H1 (cell line): ENCODE measurements at regions not wholly inside any gene's neighbourhood (a gene's known extent, or its start where the extent isn't known, plus 50 kb on each side); places are given as distances from the start of the nearest gene placed in this dataset.
A peak's percentile ranks its signal among the peaks of the same experiment; 100 is the strongest.

ENCODE experiments used
- CTCF ChIA-PET: fragments of 300-600 bp; sonication (Branson Sonifier 250); formaldehyde crosslinking; loops from one replicate; lab custom pipeline; 2021; ENCODE audit not compliant: partially characterized antibody; lab: Charles Lee
- POLR2A ChIA-PET: fragments of 300-600 bp; sonication (Branson Sonifier 250); formaldehyde crosslinking; loops from one replicate; lab custom pipeline; 2021; ENCODE audit warnings: inconsistent platforms; ENCODE audit not compliant: partially characterized antibody; lab: Charles Lee
- DNase-seq, 2 experiments: peaks; one replicate each; pipeline versions ENCODE4 v3.0.0 to v3.0.0-alpha.2; 2010 to 2022; ENCODE audit warnings: low spot score in 2 of 2, low read depth in 1 of 2, mixed read lengths in 1 of 2
- FAIRE-seq: peaks from 2 replicates; lab custom pipeline; 2011; peaks lifted over from hg19 to GRCh38; lab: Jason Lieb, UNC
- H2AFZ ChIP-seq: 2 replicates; pipeline ENCODE4 v1.8.1; 2012; ENCODE audit warnings: low read length, inconsistent platforms
- H2AK5ac ChIP-seq: 2 replicates; pipeline ENCODE4 v1.6.1; 2013; ENCODE audit warnings: low read depth, low read length
- H2BK120ac ChIP-seq: replicated peaks from 2 replicates; pipeline ENCODE3; 2013; ENCODE audit warnings: low read depth, low read length, inconsistent platforms
- H2BK12ac ChIP-seq: 2 replicates; pipeline ENCODE4 v1.6.1; 2013; ENCODE audit warnings: low read depth, low read length
- H2BK15ac ChIP-seq: 2 replicates; pipeline ENCODE4 v1.6.1; 2013; ENCODE audit warnings: low read length
- H2BK20ac ChIP-seq: 2 replicates; pipeline ENCODE4 v1.6.1; 2013; ENCODE audit warnings: low read length
- H2BK5ac ChIP-seq: 2 replicates; pipeline ENCODE4 v1.6.1; 2013; ENCODE audit warnings: low read depth, low read length
- H3K14ac ChIP-seq: 2 replicates; pipeline ENCODE4 v1.6.1; 2013; ENCODE audit warnings: inconsistent platforms; ENCODE audit not compliant: insufficient read length
- H3K18ac ChIP-seq: 2 replicates; pipeline ENCODE4 v1.6.1; 2013; ENCODE audit warnings: low read length; ENCODE audit errors: extremely low read depth
- H3K23ac ChIP-seq: 2 replicates; pipeline ENCODE4 v1.6.1; 2013; ENCODE audit warnings: inconsistent platforms; ENCODE audit not compliant: insufficient read length
- H3K23me2 ChIP-seq: 2 replicates; pipeline ENCODE4 v1.6.1; 2013; ENCODE audit warnings: low read depth, low read length
- H3K27ac ChIP-seq: 2 replicates; pipeline ENCODE4 v1.6.1; 2011; ENCODE audit warnings: low read depth, low read length, inconsistent platforms
- H3K27me3 ChIP-seq, 4 experiments: replicated peaks in 1 of 4; 1 replicate in 1 of 4; 2 replicates in 3 of 4; pipeline versions ENCODE4 v1.6.1 to v1.8.1; 2011 to 2013; ENCODE audit warnings: low read length in 3 of 4, mild to moderate bottlenecking in 3 of 4, inconsistent platforms in 2 of 4, mixed read lengths in 2 of 4, moderate library complexity in 1 of 4; ENCODE audit not compliant: control insufficient read depth in 3 of 4, insufficient read depth in 3 of 4; ENCODE audit errors: extremely low read depth in 1 of 4
- H3K36me3 ChIP-seq, 4 experiments: 2 replicates each; pipeline versions ENCODE4 v1.6.1 to v1.8.1; 2011 to 2013; ENCODE audit warnings: mild to moderate bottlenecking in 4 of 4, low read length in 3 of 4, moderate library complexity in 2 of 4, control low read depth in 1 of 4, inconsistent platforms in 1 of 4; ENCODE audit not compliant: insufficient read depth in 4 of 4, control insufficient read depth in 2 of 4
- H3K4ac ChIP-seq: replicated peaks from 2 replicates; pipeline ENCODE3; 2013; ENCODE audit warnings: low read length, low read depth, mixed read lengths, inconsistent platforms; ENCODE audit not compliant: insufficient read length
- H3K4me1 ChIP-seq, 4 experiments: replicated peaks in 1 of 4; 1 replicate in 1 of 4; 2 replicates in 3 of 4; pipeline versions ENCODE4 v1.6.1 to v1.8.1; 2011 to 2013; ENCODE audit warnings: low read length in 3 of 4, inconsistent platforms in 2 of 4, mixed read lengths in 1 of 4; ENCODE audit not compliant: insufficient read depth in 4 of 4, control insufficient read depth in 3 of 4
- H3K4me2 ChIP-seq, 2 experiments: 2 replicates each; pipeline versions ENCODE4 v1.6.1 to v1.8.1; 2011 to 2013; ENCODE audit warnings: low read depth in 2 of 2, low read length in 2 of 2, control low read depth in 1 of 2, inconsistent platforms in 1 of 2, mild to moderate bottlenecking in 1 of 2; ENCODE audit not compliant: insufficient read depth in 1 of 2
- H3K4me3 ChIP-seq, 4 experiments: fragments of 200-600, 300-600 bp in 1 of 4; sonication (generic), shearing (Covaris generic), sonication (Bioruptor Twin) in 1 of 4; 2 replicates each; pipeline versions ENCODE4 v1.5.1 to v1.8.1; 2011 to 2016; ENCODE audit warnings: low read length in 4 of 4, low read depth in 3 of 4, control low read depth in 2 of 4, inconsistent platforms in 2 of 4, mild to moderate bottlenecking in 2 of 4, mixed read lengths in 1 of 4, moderate library complexity in 1 of 4; ENCODE audit not compliant: insufficient read depth in 2 of 4; ENCODE audit errors: extremely low read depth in 1 of 4
- H3K56ac ChIP-seq: replicated peaks from 2 replicates; pipeline ENCODE3; 2013; ENCODE audit warnings: low read depth, mild to moderate bottlenecking, mixed read lengths, low read length, inconsistent platforms; ENCODE audit not compliant: insufficient read length
- H3K79me1 ChIP-seq: 2 replicates; pipeline ENCODE4 v1.6.1; 2013; ENCODE audit warnings: low read depth, low read length, control low read depth
- H3K79me2 ChIP-seq, 2 experiments: 2 replicates each; pipeline versions ENCODE4 v1.6.1 to v1.8.1; 2012 to 2013; ENCODE audit warnings: low read length in 2 of 2, mild to moderate bottlenecking in 2 of 2, inconsistent platforms in 1 of 2; ENCODE audit not compliant: insufficient read depth in 2 of 2, control insufficient read depth in 1 of 2
- H3K9ac ChIP-seq, 4 experiments: replicated peaks in 1 of 4; 1 replicate in 1 of 4; 2 replicates in 3 of 4; pipeline versions ENCODE4 v1.6.1 to v1.8.1; 2011 to 2013; ENCODE audit warnings: low read depth in 3 of 4, low read length in 3 of 4, control low read depth in 2 of 4, mild to moderate bottlenecking in 2 of 4, moderate library complexity in 2 of 4, inconsistent platforms in 1 of 4; ENCODE audit errors: extremely low read depth in 1 of 4
- H3K9me3 ChIP-seq, 2 experiments: 2 replicates each; pipeline versions ENCODE4 v1.6.1 to v1.8.1; 2012 to 2013; ENCODE audit warnings: mild to moderate bottlenecking in 2 of 2, moderate library complexity in 2 of 2, control low read depth in 1 of 2, inconsistent platforms in 1 of 2, low read depth in 1 of 2, low read length in 1 of 2, mixed read lengths in 1 of 2; ENCODE audit not compliant: insufficient read depth in 2 of 2
- H4K20me1 ChIP-seq, 2 experiments: replicated peaks in 1 of 2; 2 replicates each; pipeline versions ENCODE3 to v1.8.1; 2011 to 2013; ENCODE audit warnings: inconsistent platforms in 2 of 2, low read length in 2 of 2, mild to moderate bottlenecking in 1 of 2; ENCODE audit not compliant: insufficient read depth in 2 of 2, control insufficient read depth in 1 of 2
- H4K5ac ChIP-seq: 2 replicates; pipeline ENCODE4 v1.6.1; 2013; ENCODE audit warnings: low read length, low read depth, mixed read lengths, inconsistent platforms; ENCODE audit not compliant: insufficient read length
- H4K8ac ChIP-seq: 2 replicates; pipeline ENCODE4 v1.8.0; 2013; ENCODE audit warnings: mild to moderate bottlenecking, moderate library complexity, low read length, inconsistent platforms; ENCODE audit not compliant: insufficient read depth; ENCODE audit errors: extremely low read depth
- H4K91ac ChIP-seq: replicated peaks from 2 replicates; pipeline ENCODE3; 2013; ENCODE audit warnings: low read length, mixed read lengths, inconsistent platforms; ENCODE audit not compliant: insufficient read length
- BACH1 ChIP-seq: IDR thresholded peaks from 2 replicates; pipeline ENCODE4 v1.6.1; 2012; ENCODE audit warnings: low read length, improper control_type of control experiment
- CTCF ChIP-seq, 3 experiments: IDR thresholded peaks; 1 replicate in 2 of 3; 2 replicates in 1 of 3; pipeline versions ENCODE4 v1.5.1 to v1.6.1; 2011; ENCODE audit warnings: low read length in 3 of 3, mild to moderate bottlenecking in 3 of 3, inconsistent platforms in 2 of 3, low read depth in 1 of 3, moderate library complexity in 1 of 3; ENCODE audit not compliant: insufficient read depth in 1 of 3; ENCODE audit errors: control extremely low read depth in 1 of 3
- HDAC2 ChIP-seq, 2 experiments: fragments of 300-600 bp in 1 of 2; sonication (generic) in 1 of 2; IDR thresholded peaks; 2 replicates each; pipeline ENCODE4 v1.6.1; 2011 to 2012; ENCODE audit warnings: low read depth in 2 of 2, low read length in 2 of 2, mild to moderate bottlenecking in 2 of 2, moderate library complexity in 2 of 2, borderline replicate concordance in 1 of 2, inconsistent platforms in 1 of 2
- PHF8 ChIP-seq: fragments of 200-600 bp; sonication (generic); conservative IDR thresholded peaks from 2 replicates; pipeline ENCODE4 v1.7.1; 2012; ENCODE audit warnings: low read depth, mild to moderate bottlenecking, inconsistent platforms, low read length, moderate library complexity
- RAD21 ChIP-seq, 2 experiments: IDR thresholded peaks in 1 of 2; conservative IDR thresholded peaks in 1 of 2; 2 replicates each; pipeline ENCODE4 v1.6.1; 2011; ENCODE audit warnings: low read depth in 2 of 2, low read length in 2 of 2, improper control_type of control experiment in 1 of 2, inconsistent platforms in 1 of 2, mild to moderate bottlenecking in 1 of 2, moderate library complexity in 1 of 2
- RBBP5 ChIP-seq: IDR thresholded peaks from 2 replicates; pipeline ENCODE4 v1.7.1; 2012; ENCODE audit warnings: low read depth, mild to moderate bottlenecking, inconsistent platforms, low read length, moderate library complexity, borderline replicate concordance
- RFX5 ChIP-seq: IDR thresholded peaks from 2 replicates; pipeline ENCODE4 v1.6.1; 2011; ENCODE audit warnings: low read depth, low read length, improper control_type of control experiment, borderline replicate concordance
- WGBS, 2 experiments: shearing (Covaris generic) in 1 of 2; methylation state at CpG; one replicate each; pipeline versions ENCODE4 v1.1.6 to v1.1.7; 2013 to 2015; ENCODE audit warnings: low lambda C conversion rate in 2 of 2, mixed read lengths in 2 of 2, inconsistent platforms in 1 of 2, low coverage in 1 of 2, missing lambda C conversion rate in 1 of 2; ENCODE audit not compliant: insufficient replicate concordance in 2 of 2, insufficient coverage in 1 of 2, insufficient read length in 1 of 2; ENCODE audit errors: extremely low coverage in 1 of 2, missing lambda C conversion rate in 1 of 2; 5-methylcytosine and 5-hydroxymethylcytosine counted together

DNA sequence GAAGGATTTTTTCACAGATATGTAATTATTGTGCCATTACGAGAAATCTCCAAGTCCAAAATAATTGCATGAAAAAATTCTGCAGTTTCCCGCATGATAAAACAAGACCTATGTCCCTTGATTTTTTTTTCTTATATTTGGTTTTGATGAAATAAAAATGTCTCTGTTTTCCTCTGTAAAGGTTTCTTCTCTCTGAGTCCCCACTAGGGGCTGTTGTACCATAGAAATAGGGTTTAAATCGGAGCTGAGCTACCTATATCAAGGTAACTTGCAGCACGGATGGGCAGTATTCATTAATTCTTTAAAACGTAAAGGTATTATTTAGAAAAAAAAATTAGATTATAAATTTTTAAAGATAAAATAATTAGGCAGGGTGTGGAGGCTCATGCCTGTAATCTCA lies 66.6 kb upstream of the IGF1R start:
- POLR2A ChIA-PET, result interaction anchor here (1.1 kb wide), 1 partner anchor 15 kb away, joined by 3 read pairs; no protein-coding TSS in a partner anchor
- CTCF ChIA-PET, result interaction anchor here (1.0 to 5.0 kb wide), 16 partner anchors 9 to 283 kb away, joined by 3 to 32 read pairs (median 5); no protein-coding TSS in a partner anchor

More for the DNA sequence above, 66.6 kb upstream of the IGF1R start:
- no peak overlapping the region for H3K23ac ChIP-seq
- WGBS, 2 experiments, result 69% methylated on average over 5 of the region's 5 CpGs; no CpG with 5 or more reads in 1 of the 2 experiments
- DNase-seq (no peak), FAIRE-seq (no peak)
- H4K20me1 ChIP-seq, result no peaks in the 10 kb centered on the region
- no peak overlapping the region for H3K4me2 ChIP-seq
- no peak overlapping the region for H3K27ac ChIP-seq
- no peak overlapping the region for H2BK20ac ChIP-seq
- H2AFZ ChIP-seq, result no peak overlapping the region
- H2BK120ac ChIP-seq, result no peak overlapping the region
- no peak overlapping the region for H3K4ac ChIP-seq
- H4K8ac ChIP-seq, result no peak overlapping the region
- no peak overlapping the region for H2BK12ac ChIP-seq
- no peaks in the 10 kb centered on the region for H3K79me2 ChIP-seq
- no peak overlapping the region for H2AK5ac ChIP-seq
- no peaks in the 10 kb centered on the region for H3K27me3 ChIP-seq
- H3K79me1 ChIP-seq, result no peaks in the 10 kb centered on the region
- no peaks in the 10 kb centered on the region for H3K23me2 ChIP-seq
- no peaks in the 10 kb centered on the region for H3K36me3 ChIP-seq
- no peaks in the 10 kb centered on the region for H3K9me3 ChIP-seq
- H2BK5ac ChIP-seq, result no peak overlapping the region
- H3K4me1 ChIP-seq, result peaks cover 0 to 5% (median 2%) of the 10 kb centered on the region in 4 experiments; a peak in 4 of 7 replicates
- H3K18ac ChIP-seq, result no peak overlapping the region
- H2BK15ac ChIP-seq, result no peak overlapping the region
- no peak overlapping the region for H3K9ac ChIP-seq
- no peak overlapping the region for H4K5ac ChIP-seq
- no peak overlapping the region for H3K56ac ChIP-seq
- no peak overlapping the region for H3K4me3 ChIP-seq
- H3K14ac ChIP-seq, result no peak overlapping the region
- no peak overlapping the region for H4K91ac ChIP-seq
- TF ChIP-seq BACH1 (no peak), RFX5 (no peak), PHF8 (no peak), HDAC2 (IDR thresholded peaks at IDR 0.05; ENCODE audit: borderline replicate concordance in 1 of 2, low read depth in 2 of 2, low read length in 2 of 2) (no peak), CTCF (IDR thresholded peaks at IDR 0.05; ENCODE audit: control extremely low read depth in 1 of 3, insufficient read depth in 1 of 3, low read depth in 1 of 3, low read length in 3 of 3) (peak in 2 of 3 experiments; percentile 23 to 34; a peak in 2 of 4 replicates), RAD21 (IDR thresholded peaks at IDR 0.05 in 1 of 2, conservative IDR thresholded peaks at IDR 0.05 in 1 of 2; ENCODE audit: low read depth in 2 of 2, low read length in 2 of 2) (peak; percentile 45 to 52), RBBP5 (no peak)
- TF ChIP-seq, all 59 proteins: peak for 2
